Activated CD4-positive, alpha-beta T cell treated with anti-CD3 and anti-CD28 coated beads, Interleukin-2, Interleukin-4, amounts not matched to agents 100 ng/mL and 50 ng/mL, durations not matched to agents 16 hours and 8 hours (primary cell): ENCODE measurements at regions not wholly inside any gene's neighbourhood (a gene's known extent, or its start where the extent isn't known, plus 50 kb on each side); places are given as distances from the start of the nearest gene placed in this dataset.

Source experiments
- DNase-seq: peaks from one replicate; pipeline ENCODE4 v3.0.0-alpha.2; 2020; ENCODE audit warnings: low spot score

DNA sequence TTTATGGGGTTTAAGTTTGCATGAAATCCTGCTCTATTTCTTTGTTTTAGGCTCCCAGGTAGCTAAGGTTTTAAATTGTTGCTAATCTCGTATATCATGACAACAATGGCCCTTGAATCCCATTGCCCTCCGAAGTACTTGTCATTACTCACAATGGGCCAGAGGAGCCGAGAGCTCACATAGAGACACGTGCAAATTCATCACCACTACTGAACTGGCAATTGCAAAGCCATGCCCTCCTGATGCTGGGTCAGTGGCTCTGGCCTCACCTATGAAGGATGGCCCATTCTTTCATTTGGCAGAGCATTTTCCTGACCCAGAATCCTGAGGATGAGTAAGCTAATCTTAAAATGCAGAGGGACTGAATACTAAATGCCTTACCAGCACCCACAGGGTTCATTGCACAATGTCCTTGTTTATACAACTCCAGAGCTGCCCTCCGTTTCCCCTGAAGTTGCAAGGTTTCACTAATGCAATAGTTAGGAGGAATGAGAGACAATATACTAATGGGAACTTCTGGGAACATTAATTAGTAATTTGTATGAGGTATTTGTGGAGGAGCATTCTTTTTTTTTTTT is 71.6 kb upstream of the GAREM1 start:
- DNase-seq, result no peak

DNA sequence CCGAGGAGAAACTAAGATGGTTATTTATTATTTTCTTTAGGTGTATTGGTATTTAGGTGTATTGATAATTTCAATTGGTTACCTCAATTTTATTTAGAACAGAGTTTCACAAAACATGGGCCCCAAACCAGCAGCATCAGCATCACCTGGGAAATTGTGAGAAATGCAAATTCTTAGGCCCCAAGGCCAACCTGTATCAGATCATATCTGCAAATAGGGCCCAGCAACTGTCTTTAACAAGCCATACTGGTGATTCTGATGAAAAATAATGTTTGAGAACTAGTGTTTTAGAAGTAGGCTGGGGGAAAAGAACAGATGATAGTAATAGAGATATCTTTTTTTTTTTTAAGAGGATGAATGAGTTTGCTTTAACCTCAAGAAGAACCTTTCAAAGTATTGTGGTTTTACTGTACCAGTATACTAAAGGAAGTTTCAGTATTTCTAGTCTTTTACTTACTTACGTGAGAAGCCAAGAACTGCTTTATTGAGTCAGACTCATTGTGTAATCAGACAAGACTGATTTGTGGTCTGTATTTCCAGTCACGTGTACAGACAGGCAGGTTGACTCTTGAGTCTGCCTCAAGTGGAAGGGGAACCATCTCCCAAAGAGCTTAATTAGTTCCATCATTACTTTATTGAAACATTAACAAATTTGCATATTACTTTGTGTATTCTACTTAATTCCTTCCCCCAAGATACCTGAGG is 60.4 kb upstream of the GAREM1 start:
- DNase-seq, result peak; percentile 78

DNA sequence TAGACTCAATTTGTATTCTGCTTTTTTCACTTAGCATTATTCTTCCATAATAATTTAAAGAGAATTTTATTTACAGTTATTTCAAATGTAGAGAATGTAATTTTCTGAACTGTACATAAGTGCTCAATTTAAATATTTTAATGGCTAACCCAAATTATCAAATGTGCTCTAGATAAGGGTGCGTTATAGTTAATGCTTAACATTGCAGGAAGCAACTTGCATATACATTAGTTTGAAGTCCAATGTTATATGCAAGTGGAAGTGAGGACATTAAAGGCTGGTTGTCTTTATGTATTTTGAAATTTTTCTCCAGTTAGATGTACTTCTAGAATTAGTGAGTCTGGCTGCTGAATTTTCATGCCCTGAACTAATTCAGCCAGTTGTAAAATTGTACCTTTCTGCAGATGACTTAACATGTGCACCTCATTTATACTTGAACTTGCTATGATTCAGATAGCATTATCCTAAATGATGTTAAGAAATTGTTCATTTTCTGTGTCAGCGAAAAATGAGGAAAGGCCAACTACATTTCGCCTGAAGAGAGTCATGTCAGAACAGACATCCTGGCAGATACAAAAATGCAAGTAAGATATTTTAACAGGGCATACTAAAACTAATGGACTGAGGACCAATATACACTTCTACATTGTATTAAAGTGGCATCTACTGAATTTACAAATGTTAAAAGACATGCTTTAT is 59.2 kb upstream of the GAREM1 start:
- no peak for DNase-seq

DNA sequence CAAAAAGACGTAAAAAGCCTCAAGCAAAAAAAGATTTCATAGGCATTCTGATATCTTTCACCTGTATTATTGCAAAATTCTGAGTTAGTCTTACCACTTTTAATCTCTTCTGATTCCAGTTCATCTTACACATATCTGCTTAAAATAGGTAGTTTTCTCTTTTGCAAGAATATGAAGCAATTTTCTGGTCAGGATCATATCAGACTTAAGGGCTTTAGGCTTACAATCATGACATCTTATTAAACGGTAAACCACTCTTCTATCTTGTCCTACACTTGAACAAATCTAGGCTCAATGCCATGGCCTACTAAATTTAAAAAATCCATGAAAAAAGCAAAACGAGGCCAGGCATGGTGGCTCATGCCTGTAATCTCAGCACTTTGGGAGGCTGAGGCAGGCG is 50.1 kb upstream of the GAREM1 start:
- DNase-seq, result no peak
